ENCODE measurements at regions not wholly inside any gene's neighbourhood (a gene's known extent, or its start where the extent isn't known, plus 50 kb on each side); places are given as distances from the start of the nearest gene placed in this dataset.

DNA sequence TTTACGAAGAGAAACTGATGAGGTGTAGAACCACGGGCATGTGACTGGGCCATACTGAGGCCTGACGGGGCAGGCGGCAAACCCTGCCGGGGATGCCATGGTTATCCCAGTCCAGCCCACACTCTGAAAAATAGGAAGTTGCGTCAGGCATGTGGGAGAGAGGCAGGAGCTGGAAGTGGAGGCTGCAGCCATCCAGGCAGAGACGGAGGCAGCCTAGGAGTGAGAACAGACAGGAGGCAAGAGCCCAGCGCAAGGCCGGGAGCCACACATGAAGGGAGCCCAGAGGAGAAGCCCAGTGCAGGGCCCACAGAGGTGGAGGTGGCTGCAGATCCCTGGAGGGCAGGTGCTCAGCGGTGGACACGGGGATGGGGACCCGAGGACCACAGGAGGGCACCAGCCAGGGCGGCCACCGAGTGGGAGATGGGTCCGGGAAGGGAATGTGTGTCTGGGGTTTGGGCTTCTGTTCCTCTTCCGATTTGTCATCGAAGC lies 175.2 kb upstream of the PPP2R2D start:
- no peak for DNase-seq (ENCODE audit: extremely low read depth, insufficient read length)
- Histone ChIP-seq H3K4me3 (replicated peaks; ENCODE audit: low read depth, low read length) (no peak overlapping the region), H3K27me3 (replicated peaks; ENCODE audit: control insufficient read depth, insufficient read depth, low read length) (no peaks in the 10 kb centered on the region), H3K36me3 (ENCODE audit: control insufficient read depth, insufficient read depth, low read length) (no peaks in the 10 kb centered on the region)
- TF ChIP-seq, protein P1, sequence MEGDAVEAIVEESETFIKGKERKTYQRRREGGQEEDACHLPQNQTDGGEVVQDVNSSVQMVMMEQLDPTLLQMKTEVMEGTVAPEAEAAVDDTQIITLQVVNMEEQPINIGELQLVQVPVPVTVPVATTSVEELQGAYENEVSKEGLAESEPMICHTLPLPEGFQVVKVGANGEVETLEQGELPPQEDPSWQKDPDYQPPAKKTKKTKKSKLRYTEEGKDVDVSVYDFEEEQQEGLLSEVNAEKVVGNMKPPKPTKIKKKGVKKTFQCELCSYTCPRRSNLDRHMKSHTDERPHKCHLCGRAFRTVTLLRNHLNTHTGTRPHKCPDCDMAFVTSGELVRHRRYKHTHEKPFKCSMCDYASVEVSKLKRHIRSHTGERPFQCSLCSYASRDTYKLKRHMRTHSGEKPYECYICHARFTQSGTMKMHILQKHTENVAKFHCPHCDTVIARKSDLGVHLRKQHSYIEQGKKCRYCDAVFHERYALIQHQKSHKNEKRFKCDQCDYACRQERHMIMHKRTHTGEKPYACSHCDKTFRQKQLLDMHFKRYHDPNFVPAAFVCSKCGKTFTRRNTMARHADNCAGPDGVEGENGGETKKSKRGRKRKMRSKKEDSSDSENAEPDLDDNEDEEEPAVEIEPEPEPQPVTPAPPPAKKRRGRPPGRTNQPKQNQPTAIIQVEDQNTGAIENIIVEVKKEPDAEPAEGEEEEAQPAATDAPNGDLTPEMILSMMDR (IDR thresholded peaks at IDR 0.05; ENCODE audit: insufficient read depth, low read length, poor library complexity, severe bottlenecking) = no peak

DNA sequence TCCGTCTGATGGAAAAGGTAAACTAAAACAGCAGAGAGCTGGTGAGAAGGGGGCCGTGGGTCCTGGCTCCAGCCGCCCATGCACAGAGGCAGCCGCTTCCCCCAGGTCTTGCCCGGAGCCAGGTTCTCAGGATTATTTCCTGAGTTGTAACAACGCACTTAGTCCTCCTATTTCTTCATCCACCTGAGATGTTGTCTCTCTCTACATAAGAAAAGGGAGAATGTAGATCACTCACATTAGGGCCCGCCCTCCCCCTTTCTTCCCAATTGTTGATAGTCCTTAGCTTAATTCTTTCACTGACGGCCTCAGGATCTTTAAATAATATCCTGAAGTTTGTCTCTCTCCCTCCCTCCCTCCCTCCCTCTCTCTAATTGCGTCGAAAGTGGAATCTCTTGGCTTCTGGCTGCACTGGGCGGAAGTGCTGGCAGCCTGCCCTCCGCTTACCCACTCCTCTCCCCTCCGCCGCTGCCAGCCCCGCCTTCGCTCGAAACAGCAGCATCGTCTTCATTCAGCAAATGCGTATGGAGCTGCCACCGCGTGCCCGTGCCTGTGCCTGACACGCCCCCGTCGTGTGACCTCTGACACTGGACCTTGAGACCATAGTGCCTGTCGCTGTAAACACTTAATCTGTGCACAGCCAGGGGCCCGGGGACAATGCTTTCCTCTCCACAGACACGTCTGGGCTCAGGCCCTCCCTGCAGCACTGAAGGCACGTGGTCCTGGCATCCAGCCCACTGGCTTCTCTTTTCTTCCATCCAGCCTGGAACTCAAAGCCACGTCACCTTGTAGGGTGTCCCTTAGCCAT lies 174.5 kb upstream of the PPP2R2D start:
- Histone ChIP-seq H3K27me3 (replicated peaks; ENCODE audit: control insufficient read depth, insufficient read depth, low read length) (no peaks in the 10 kb centered on the region), H3K4me3 (replicated peaks; ENCODE audit: low read depth, low read length) (no peak overlapping the region), H3K36me3 (ENCODE audit: control insufficient read depth, insufficient read depth, low read length) (no peaks in the 10 kb centered on the region)
- TF ChIP-seq, protein P1 (IDR thresholded peaks at IDR 0.05; ENCODE audit: insufficient read depth, low read length, poor library complexity, severe bottlenecking) = no peak
- no peak for DNase-seq (ENCODE audit: extremely low read depth, insufficient read length)

DNA sequence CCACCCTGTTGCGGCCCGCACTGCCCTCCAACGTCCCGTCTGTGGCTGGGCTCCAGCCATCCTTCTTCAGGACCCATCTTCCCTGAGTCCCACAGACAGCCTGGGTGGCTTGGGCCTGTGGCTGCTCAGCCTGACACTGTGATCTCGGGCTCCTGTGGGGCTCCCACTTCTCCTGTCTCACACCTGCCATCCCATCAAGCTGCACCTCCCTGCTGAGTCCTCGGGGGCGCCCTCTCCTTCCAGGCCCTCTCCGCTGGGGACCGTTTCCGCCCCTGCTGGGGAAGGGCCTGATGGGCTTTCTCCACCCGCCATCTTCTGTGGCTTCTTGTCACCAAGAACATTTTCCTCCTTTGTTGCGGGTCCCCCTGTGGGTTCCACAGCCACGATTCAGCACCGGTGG lies 173.8 kb upstream of the PPP2R2D start:
- H3K4me3 ChIP-seq (replicated peaks; ENCODE audit: low read depth, low read length) = no peak overlapping the region
- DNase-seq (ENCODE audit: extremely low read depth, insufficient read length) = no peak
- H3K36me3 ChIP-seq (ENCODE audit: control insufficient read depth, insufficient read depth, low read length) = no peaks in the 10 kb centered on the region
- no peaks in the 10 kb centered on the region for H3K27me3 ChIP-seq (replicated peaks; ENCODE audit: control insufficient read depth, insufficient read depth, low read length)
- TF ChIP-seq, protein P1 (IDR thresholded peaks at IDR 0.05; ENCODE audit: insufficient read depth, low read length, poor library complexity, severe bottlenecking) = no peak

DNA sequence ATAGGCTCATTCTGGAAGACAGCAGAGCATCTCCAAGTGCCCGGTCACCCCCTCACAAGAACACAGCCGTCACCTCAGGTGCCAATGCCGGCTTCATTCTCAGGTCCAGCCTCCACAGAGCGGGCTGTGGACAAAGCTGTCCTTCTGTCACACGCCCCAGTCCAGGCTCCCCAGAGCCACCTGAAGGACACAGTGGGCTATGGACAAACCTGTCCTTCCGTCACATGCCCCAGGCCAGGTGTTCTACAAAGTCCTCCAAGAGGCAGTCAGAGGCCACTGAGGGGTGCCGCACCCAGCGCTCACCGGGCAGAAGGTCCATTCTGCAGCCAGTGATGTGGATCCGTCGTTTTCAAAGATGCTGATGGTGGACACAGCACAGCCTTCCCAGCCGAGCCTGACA lies 173.2 kb upstream of the PPP2R2D start:
- TF ChIP-seq, protein P1 (IDR thresholded peaks at IDR 0.05; ENCODE audit: insufficient read depth, low read length, poor library complexity, severe bottlenecking) = no peak
- Histone ChIP-seq H3K27me3 (replicated peaks; ENCODE audit: control insufficient read depth, insufficient read depth, low read length) (no peaks in the 10 kb centered on the region), H3K36me3 (ENCODE audit: control insufficient read depth, insufficient read depth, low read length) (no peaks in the 10 kb centered on the region), H3K4me3 (replicated peaks; ENCODE audit: low read depth, low read length) (no peak overlapping the region)
- DNase-seq (ENCODE audit: extremely low read depth, insufficient read length) = no peak

DNA sequence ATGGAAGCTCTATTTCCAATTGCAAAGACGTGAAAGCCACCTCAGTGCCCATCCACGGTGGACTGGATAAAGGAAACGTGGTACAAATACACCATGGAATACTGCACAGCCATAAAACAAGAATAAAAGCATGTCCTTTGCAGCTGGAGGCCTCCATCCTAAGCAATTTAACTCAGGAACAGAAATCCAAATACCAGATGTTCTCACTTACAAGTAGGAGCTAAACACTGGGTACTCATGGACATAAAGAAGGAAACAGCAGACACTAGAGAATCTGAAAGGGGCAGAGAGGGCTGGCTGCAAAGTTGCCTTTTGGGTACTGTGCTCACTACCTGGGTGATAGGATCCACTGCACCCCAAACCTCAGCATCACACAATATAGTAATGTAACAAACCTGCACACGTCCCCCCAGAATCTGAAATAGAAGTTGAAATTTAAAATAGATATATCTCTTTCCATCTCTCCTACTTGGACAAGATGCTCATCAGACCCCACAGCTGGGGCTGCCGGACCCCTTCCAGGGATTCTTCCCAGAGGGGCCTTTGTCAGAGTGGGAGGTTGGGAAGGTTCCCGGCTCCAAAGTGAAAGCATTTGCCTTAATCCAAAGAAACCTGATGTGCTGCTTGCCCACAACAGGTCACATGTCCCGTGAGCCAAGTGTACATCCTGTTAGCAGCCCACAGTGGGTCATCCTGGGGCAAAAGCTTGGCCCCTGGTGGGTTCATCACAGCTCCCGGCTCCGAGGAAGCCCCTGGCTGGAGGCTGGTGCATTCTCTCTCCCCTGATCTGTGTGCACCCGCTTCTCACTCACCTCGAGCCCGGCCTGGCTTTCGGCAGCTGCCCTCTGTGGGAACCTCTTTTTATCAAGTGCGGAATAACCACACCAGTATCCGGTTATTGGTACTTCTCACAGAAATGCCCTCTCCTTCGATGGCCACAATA lies 172.3 kb upstream of the PPP2R2D start:
- Histone ChIP-seq H3K36me3 (ENCODE audit: control insufficient read depth, insufficient read depth, low read length) (no peaks in the 10 kb centered on the region), H3K4me3 (replicated peaks; ENCODE audit: low read depth, low read length) (no peak overlapping the region), H3K27me3 (replicated peaks; ENCODE audit: control insufficient read depth, insufficient read depth, low read length) (no peaks in the 10 kb centered on the region)
- TF ChIP-seq, protein P1 (IDR thresholded peaks at IDR 0.05; ENCODE audit: insufficient read depth, low read length, poor library complexity, severe bottlenecking) = no peak
- no peak for DNase-seq (ENCODE audit: extremely low read depth, insufficient read length)

Measured in GM06990 (cell line).